IPS-18c (cell line): ENCODE measurements at regions not wholly inside any gene's neighbourhood (a gene's known extent, or its start where the extent isn't known, plus 50 kb on each side); places are given as distances from the start of the nearest gene placed in this dataset.
"Not testable (repeated sequence)": the region's sequence is repeated elsewhere in the genome, so short reads cannot be mapped to it uniquely, and the experiment has no call there.

ENCODE experiments used
- H3K4me3 ChIP-seq: 2 replicates; pipeline ENCODE4 v1.7.0; 2013; ENCODE audit warnings: low read depth, mild to moderate bottlenecking, low read length, moderate library complexity; ENCODE audit not compliant: insufficient read depth
- H3K9me3 ChIP-seq: one replicate; pipeline ENCODE4 v1.6.1; 2013; ENCODE audit warnings: mild to moderate bottlenecking, low read length, moderate library complexity; ENCODE audit not compliant: control insufficient read depth, insufficient read depth

- not testable (repeated sequence) for H3K4me3 ChIP-seq
- peaks cover 30% of the 10 kb centered on the region for H3K9me3 ChIP-seq
Measured at GRCh38 chr20:29875321-29876083, 1382.0 kb upstream of the DEFB115 start.

- peaks cover 30% of the 10 kb centered on the region for H3K9me3 ChIP-seq
- not testable (repeated sequence) for H3K4me3 ChIP-seq
Measured at GRCh38 chr20:29876084-29876910, 1381.2 kb upstream of the DEFB115 start.

GRCh38 chr20:29876911-29877285 lies 1380.6 kb upstream of the DEFB115 start:
- H3K9me3 ChIP-seq: peaks cover 31% of the 10 kb centered on the region

GRCh38 chr20:29877411-29878280 lies 1379.8 kb upstream of the DEFB115 start:
- peak overlapping the region; percentile 31 for H3K4me3 ChIP-seq
- H3K9me3 ChIP-seq: peaks cover 30% of the 10 kb centered on the region

More at GRCh38 chr20:29876911-29877285, 1380.6 kb upstream of the DEFB115 start:
- H3K4me3 ChIP-seq: 0 out of 2 replicates have a peak overlapping the region, but pooled peaks have one; percentile 1

GRCh38 chr20:29878281-29878741 lies 1379.2 kb upstream of the DEFB115 start:
- Histone ChIP-seq H3K9me3 (peaks cover 30% of the 10 kb centered on the region), H3K4me3 (peak overlapping the region; percentile 31)

GRCh38 chr20:29878777-29879442 lies 1378.6 kb upstream of the DEFB115 start:
- H3K4me3 ChIP-seq: peak overlapping the region; percentile 24; the same call in 1 of the 2 replicates
- H3K9me3 ChIP-seq: peaks cover 35% of the 10 kb centered on the region

- peaks cover 30% of the 10 kb centered on the region for H3K9me3 ChIP-seq
- not testable (repeated sequence) for H3K4me3 ChIP-seq
Measured at GRCh38 chr20:29881107-29881506, 1376.4 kb upstream of the DEFB115 start.

- H3K4me3 ChIP-seq: not testable (repeated sequence)
- H3K9me3 ChIP-seq: peaks cover 19% of the 10 kb centered on the region
Measured at GRCh38 chr20:29883514-29884219, 1373.8 kb upstream of the DEFB115 start.

GRCh38 chr20:29884322-29884721 lies 1373.1 kb upstream of the DEFB115 start:
- peaks cover 13% of the 10 kb centered on the region for H3K9me3 ChIP-seq
- H3K4me3 ChIP-seq: not testable (repeated sequence)

- H3K9me3 ChIP-seq: peaks cover 12% of the 10 kb centered on the region
- H3K4me3 ChIP-seq: not testable (repeated sequence)
Measured at GRCh38 chr20:29885282-29886185, 1371.9 kb upstream of the DEFB115 start.

- not testable (repeated sequence) for H3K4me3 ChIP-seq, H3K9me3 ChIP-seq
Measured at GRCh38 chr20:29891555-29891954, 1365.9 kb upstream of the DEFB115 start.
